ENCODE measurements at regions not wholly inside any gene's neighbourhood (a gene's known extent, or its start where the extent isn't known, plus 50 kb on each side); places are given as distances from the start of the nearest gene placed in this dataset.

GRCh38 chr9:107839371-107839770, 349.8 kb upstream of the KLF4 start:
- TF ChIP-seq ZNF292 (tag by site-specific recombination; IDR thresholded peaks at IDR 0.05; ENCODE audit: borderline replicate concordance, low read depth) (no peak), REST (tag by site-specific recombination; IDR thresholded peaks at IDR 0.05) (no peak), SETDB1 (IDR thresholded peaks at IDR 0.05; ENCODE audit: insufficient read length, low read length) (no peak), ZNF341 (tag by site-specific recombination; IDR thresholded peaks at IDR 0.05; ENCODE audit: low read depth) (no peak), HOXA7 (CRISPR knock-in tag; IDR thresholded peaks at IDR 0.05; ENCODE audit: borderline replicate concordance) (no peak), ZNF10 (tag by site-specific recombination; IDR thresholded peaks at IDR 0.05) (no peak), MYNN (tag by site-specific recombination; IDR thresholded peaks at IDR 0.05; ENCODE audit: borderline replicate concordance) (no peak), ZNF658 (tag by site-specific recombination; IDR thresholded peaks at IDR 0.05) (no peak), CTCF (tag by site-specific recombination; IDR thresholded peaks at IDR 0.05) (no peak), ZNF248 (tag by site-specific recombination; IDR thresholded peaks at IDR 0.05) (no peak), ZBTB21 (tag by site-specific recombination; IDR thresholded peaks at IDR 0.05) (no peak), PRDM1 (tag by site-specific recombination; IDR thresholded peaks at IDR 0.05) (no peak), ZNF426 (tag by site-specific recombination; IDR thresholded peaks at IDR 0.05) (no peak), ZNF843 (tag by site-specific recombination; IDR thresholded peaks at IDR 0.05) (no peak)
